Heart left ventricle (tissue), 16 donors: ENCODE measurements at regions not wholly inside any gene's neighbourhood (a gene's known extent, or its start where the extent isn't known, plus 50 kb on each side); places are given as distances from the start of the nearest gene placed in this dataset.

ENCODE experiments used
- ATAC-seq, 4 donors: fragments of 200-7000 bp; cut with Tn5 transposase; one replicate each; pipeline ENCODE4 v1.9.1; 2020 to 2022; ENCODE audit warnings: moderate library complexity in 4 of 4, mild to moderate bottlenecking in 3 of 4, moderate number of reproducible peaks in 1 of 4
- DNase-seq, 5 donors: peaks; one replicate each; pipeline ENCODE4 v3.0.0-alpha.2; 2020
- H3K27ac ChIP-seq, 12 donors: fragments of 200-600 bp; sonication (generic) in 4 of 12; one replicate each; pipeline versions ENCODE4 v1.5.0 to v1.8.0; 2016 to 2022; ENCODE audit warnings: mild to moderate bottlenecking in 2 of 12
- H3K27me3 ChIP-seq, 9 donors: fragments of 200-600 bp; sonication (generic) in 2 of 9; one replicate each; pipeline versions ENCODE4 v1.5.1 to v1.8.0; 2016 to 2022; ENCODE audit warnings: mild to moderate bottlenecking in 3 of 9
- H3K36me3 ChIP-seq, 9 donors: fragments of 200-600 bp; sonication (generic) in 2 of 9; one replicate each; pipeline versions ENCODE4 v1.5.0 to v1.8.0; 2018 to 2022; ENCODE audit warnings: mild to moderate bottlenecking in 2 of 9
- H3K4me1 ChIP-seq, 12 donors: fragments of 200-600 bp; sonication (generic) in 4 of 12; one replicate each; pipeline versions ENCODE4 v1.5.0 to v1.8.0; 2016 to 2022; ENCODE audit warnings: mild to moderate bottlenecking in 3 of 12
- H3K4me3 ChIP-seq, 12 donors: fragments of 200-600 bp; sonication (generic) in 4 of 12; one replicate each; pipeline versions ENCODE4 v1.5.0 to v1.8.0; 2017 to 2022; ENCODE audit warnings: mild to moderate bottlenecking in 9 of 12, moderate library complexity in 4 of 12
- H3K9me3 ChIP-seq, 12 donors: fragments of 200-600 bp; sonication (generic) in 4 of 12; one replicate each; pipeline versions ENCODE4 v1.5.0 to v1.8.0; 2016 to 2022; ENCODE audit warnings: mild to moderate bottlenecking in 1 of 12
- CTCF ChIP-seq, 12 donors: fragments of 200-600 bp; sonication (generic) in 4 of 12; IDR thresholded peaks; one replicate each; pipeline versions ENCODE4 v1.5.0 to v1.8.0; 2018 to 2022; ENCODE audit warnings: antibody characterized with exemption in 12 of 12, mild to moderate bottlenecking in 5 of 12
- POLR2A ChIP-seq, 2 donors: fragments of 450-650 bp; IDR thresholded peaks; one replicate each; pipeline ENCODE4 v1.6.1; 2017; ENCODE audit warnings: antibody characterized with exemption in 2 of 2, mild to moderate bottlenecking in 2 of 2, moderate library complexity in 2 of 2
- WGBS, 4 donors: extraction: QIAGEN DNeasy Blood & Tissue Kit in 2 of 4; methylation state at CpG; one replicate each; pipeline versions ENCODE4 v1.1.5 to v1.1.7; 2013 to 2018; 5-methylcytosine and 5-hydroxymethylcytosine counted together
- intact Hi-C, 10 donors: fragments of 100-400 bp; cut with DNase I; formaldehyde crosslinking; loops; one replicate each; pipeline versions ENCODE4 v1.11.1 to v1.14.2; 2022
- donor health status: ischemic (EF 13 %, LVEDD 7.1; RV severe dilation, severe dysfunction).
- donor health status: healthy with polysubstance abuse.
- donor health status: DM: no; HTN: yes; CAD: no.
- donor health status: DM: no; HTN: no; CAD: no.
- donor health status: ischemic (EF 25% LVEDD 6.9; RV normal size, moderate dysfunction).
- donor health status: ischemic (EF 25% LVEDD 5.7; RV mildly dilated, moderate dysfunction).
- donor health status: healthy.
- donor health status: DM: yes; HTN: yes; CAD: no.
- donor health status: ischemic (EF 35%, LVEDD 5.7; RV mildly dilated, moderate dysfunction).
- donor health status: nonischemic (EF 11% LVEDD 7.7; RV severe dilation, severe dysfunction).
- donor health status: DM: yes; HTN: yes; CAD: no.
- donor health status: PGD.
- donor health status: ischemic (EF 29% LVEDD 5.4; RV normal size, mild dysfunction).
- donor health status: nonischemic (EF 23%, LVEDD 6.1; RV moderate dilation, normal function).

DNA sequence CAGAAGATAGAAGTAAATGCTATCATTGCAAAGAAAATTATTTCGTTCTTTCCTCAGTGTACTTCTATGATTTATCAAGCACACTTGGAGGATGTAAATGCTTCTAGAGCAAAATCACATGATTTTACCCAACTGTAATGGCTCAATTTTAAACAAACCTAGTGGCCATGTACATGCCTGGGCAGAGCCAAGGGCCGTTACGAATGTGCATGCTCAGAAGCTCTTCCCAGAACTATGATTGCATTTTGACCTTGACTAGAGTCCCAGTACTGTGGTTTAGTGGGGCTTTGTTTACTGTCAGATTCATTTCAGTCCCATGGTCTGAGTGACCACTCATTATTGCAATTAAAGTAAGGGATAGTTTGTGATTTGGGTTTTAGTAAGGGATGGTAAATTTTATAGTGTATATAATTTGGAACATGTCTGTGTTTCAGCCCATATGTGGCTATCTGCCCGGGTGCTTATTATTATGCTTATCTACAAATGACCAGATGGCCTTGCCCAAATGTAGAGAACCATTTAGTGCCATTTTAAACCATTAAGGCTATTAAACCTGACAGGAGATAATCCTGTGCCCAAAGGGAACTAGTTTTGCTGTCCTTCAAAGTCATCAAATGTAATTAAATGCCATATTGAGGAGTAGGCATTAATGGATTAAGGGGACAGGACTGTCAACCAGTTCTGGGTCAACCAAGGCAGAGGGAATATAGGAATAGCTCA is 239.1 kb downstream of the ICOS start:
- WGBS, 4 donors = 76 to 87% (median 83%) methylated on average over 4 of the region's 4 CpGs
- no peak overlapping the region for H3K4me3 ChIP-seq
- H3K27me3 ChIP-seq = peaks cover 0 to 8% (median 0%) of the 10 kb centered on the region in 9 donors
- DNase-seq (no peak), ATAC-seq (no peak)
- no peak overlapping the region for H3K27ac ChIP-seq
- no peaks in the 10 kb centered on the region for H3K36me3 ChIP-seq
- no peaks in the 10 kb centered on the region for H3K9me3 ChIP-seq
- peaks cover 0 to 15% (median 0%) of the 10 kb centered on the region in 12 donors for H3K4me1 ChIP-seq
- TF ChIP-seq CTCF (IDR thresholded peaks at IDR 0.05) = no peak
- intact Hi-C loops = loop anchor here in 3 of 10 donors (1.0 to 5.0 kb wide), 3 partner anchors 30 to 153 kb away; no protein-coding TSS in a partner anchor

- Histone ChIP-seq H3K4me1 (peaks cover 0 to 15% (median 0%) of the 10 kb centered on the region in 12 donors), H3K27me3 (peaks cover 0 to 8% (median 0%) of the 10 kb centered on the region in 9 donors), H3K9me3 (no peaks in the 10 kb centered on the region), H3K4me3 (no peak overlapping the region), H3K27ac (no peak overlapping the region), H3K36me3 (no peaks in the 10 kb centered on the region)
- DNase-seq (no peak), ATAC-seq (no peak)
- intact Hi-C loops = loop anchor here in 3 of 10 donors (1.0 to 5.0 kb wide), 3 partner anchors 31 to 154 kb away; no protein-coding TSS in a partner anchor
- TF ChIP-seq POLR2A (IDR thresholded peaks at IDR 0.05) (no peak), CTCF (IDR thresholded peaks at IDR 0.05) (no peak)
- WGBS, 4 donors = 90 to 98% (median 98%) methylated on average over 1 of the region's 1 CpG
Observed at GRCh38 chr2:204176306-204176705, 239.7 kb downstream of the ICOS start.

- Histone ChIP-seq H3K27ac (no peak overlapping the region), H3K9me3 (no peaks in the 10 kb centered on the region), H3K4me1 (peaks cover 0 to 15% (median 0%) of the 10 kb centered on the region in 12 donors), H3K27me3 (peaks cover 0 to 8% (median 0%) of the 10 kb centered on the region in 9 donors), H3K36me3 (no peaks in the 10 kb centered on the region), H3K4me3 (no peak overlapping the region)
- WGBS, 4 donors = 65 to 84% (median 74%) methylated on average over 3 to 4 of the region's 4 CpGs
- no peak for ATAC-seq
- intact Hi-C loops = loop anchor here in 2 of 10 donors (5.0 kb wide), 2 partner anchors 70 to 155 kb away; no protein-coding TSS in a partner anchor
- DNase-seq = no peak
- TF ChIP-seq POLR2A (IDR thresholded peaks at IDR 0.05) (no peak), CTCF (IDR thresholded peaks at IDR 0.05) (no peak)
Observed at GRCh38 chr2:204177251-204177976, 240.9 kb downstream of the ICOS start.

DNA sequence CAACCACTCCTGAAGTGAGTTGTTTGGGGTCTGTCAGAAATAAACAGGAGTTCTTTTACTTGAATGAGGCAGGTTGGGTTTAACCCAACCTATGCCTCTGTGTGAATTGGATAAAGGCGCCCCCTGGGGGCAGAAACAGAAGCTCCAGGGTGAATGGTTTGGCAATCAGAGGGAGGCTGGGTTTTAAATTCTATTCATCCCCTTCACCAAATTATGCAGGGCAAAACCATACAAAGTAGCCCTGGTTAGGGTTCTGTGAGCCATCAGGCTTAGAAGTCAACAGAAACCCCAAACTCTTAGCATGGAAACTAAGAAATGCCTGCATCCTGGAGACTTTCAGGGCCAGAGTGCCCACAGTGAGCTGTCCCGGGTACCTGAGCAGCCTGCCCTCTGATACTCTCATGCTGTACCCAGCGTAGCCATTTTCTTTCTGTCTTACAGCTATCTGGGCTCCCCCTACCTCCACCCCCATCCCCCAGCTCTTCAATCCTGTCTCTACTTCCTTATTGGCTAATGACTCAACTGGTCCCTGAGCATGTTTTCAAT is 241.5 kb downstream of the ICOS start:
- Histone ChIP-seq H3K9me3 (no peaks in the 10 kb centered on the region), H3K27me3 (peaks cover 0 to 8% (median 0%) of the 10 kb centered on the region in 9 donors), H3K4me1 (peaks cover 0 to 15% (median 0%) of the 10 kb centered on the region in 12 donors), H3K4me3 (no peak overlapping the region), H3K27ac (no peak overlapping the region), H3K36me3 (no peaks in the 10 kb centered on the region)
- 50 to 63% (median 54%) methylated on average over 3 of the region's 3 CpGs for WGBS, 4 donors
- TF ChIP-seq CTCF (IDR thresholded peaks at IDR 0.05) (peak; percentile 55 to 78 (median 66)), POLR2A (IDR thresholded peaks at IDR 0.05) (no peak)
- intact Hi-C loops = loop anchor here in 4 of 10 donors (1.0 to 5.0 kb wide), 6 partner anchors 33 to 156 kb away; no protein-coding TSS in a partner anchor
- DNase-seq = peak; percentile 19 to 62 (median 40)
- peak in 2 of 4 donors; percentile 50 to 70 for ATAC-seq
